Nephron progenitor cell (in vitro differentiated cells): ENCODE measurements at regions not wholly inside any gene's neighbourhood (a gene's known extent, or its start where the extent isn't known, plus 50 kb on each side); places are given as distances from the start of the nearest gene placed in this dataset.

Source experiments
- DNase-seq: peaks from one replicate; pipeline ENCODE4 v3.0.0; 2021
- H3K27ac Mint-ChIP-seq: 2 replicates; pipeline ENCODE4 v1.8.0; 2021; ENCODE audit warnings: mild to moderate bottlenecking, moderate library complexity, mixed read lengths
- H3K27me3 Mint-ChIP-seq: 2 replicates; pipeline ENCODE4 v1.8.0; 2021; ENCODE audit warnings: mild to moderate bottlenecking, low read depth, mixed read lengths; ENCODE audit not compliant: poor library complexity
- H3K36me3 Mint-ChIP-seq: 2 replicates; pipeline ENCODE4 v1.8.0; 2021; ENCODE audit warnings: low read depth, mixed read lengths
- H3K4me1 Mint-ChIP-seq: 2 replicates; pipeline ENCODE4 v1.8.0; 2021; ENCODE audit warnings: mixed read lengths
- H3K4me3 Mint-ChIP-seq: 2 replicates; pipeline ENCODE4 v1.8.0; 2021; ENCODE audit warnings: mild to moderate bottlenecking, moderate library complexity, mixed read lengths
- H3K9me3 Mint-ChIP-seq: 2 replicates; pipeline ENCODE4 v1.8.0; 2021; ENCODE audit warnings: mild to moderate bottlenecking, moderate library complexity, mixed read lengths
- CTCF ChIP-seq: fragments of 200-600 bp; sonication (generic); IDR thresholded peaks from 2 replicates; pipeline ENCODE4 v1.5.0; 2021; ENCODE audit warnings: antibody characterized with exemption

- Mint-ChIP-seq H3K4me3 (peak overlapping the region; percentile 64), H3K27ac (peak overlapping the region; percentile 98), H3K27me3 (no peaks in the 10 kb centered on the region), H3K9me3 (no peaks in the 10 kb centered on the region), H3K36me3 (no peaks in the 10 kb centered on the region), H3K4me1 (peaks cover 58% of the 10 kb centered on the region)
- DNase-seq = no peak
- TF ChIP-seq CTCF = no peak
Measured at GRCh38 chr5:123874600-123875201, 362.7 kb downstream of the CSNK1G3 start.

- H3K27ac Mint-ChIP-seq = peak overlapping the region; percentile 21
- no peak overlapping the region for H3K4me3 Mint-ChIP-seq
Measured at GRCh38 chr5:123873846-123874245, 361.9 kb downstream of the CSNK1G3 start.

GRCh38 chr5:123871373-123871772 is 359.4 kb downstream of the CSNK1G3 start:
- H3K36me3 Mint-ChIP-seq = peaks cover 6% of the 10 kb centered on the region
- peaks cover 59% of the 10 kb centered on the region for H3K4me1 Mint-ChIP-seq
- no peaks in the 10 kb centered on the region for H3K27me3 Mint-ChIP-seq
- H3K27ac Mint-ChIP-seq = no peak overlapping the region
- no peak for TF ChIP-seq CTCF
- no peak overlapping the region for H3K4me3 Mint-ChIP-seq
- no peak for DNase-seq
- H3K9me3 Mint-ChIP-seq = peaks cover 7% of the 10 kb centered on the region

More at GRCh38 chr5:123873846-123874245, 361.9 kb downstream of the CSNK1G3 start:
- Mint-ChIP-seq H3K4me1 (peaks cover 49% of the 10 kb centered on the region), H3K9me3 (no peaks in the 10 kb centered on the region), H3K27me3 (no peaks in the 10 kb centered on the region), H3K36me3 (no peaks in the 10 kb centered on the region)
- no peak for DNase-seq
- TF ChIP-seq CTCF = no peak

GRCh38 chr5:123868881-123869280 is 356.9 kb downstream of the CSNK1G3 start:
- no peak overlapping the region for H3K4me3 Mint-ChIP-seq
- no peak for TF ChIP-seq CTCF
- DNase-seq = no peak

GRCh38 chr5:123868267-123868666 is 356.3 kb downstream of the CSNK1G3 start:
- Mint-ChIP-seq H3K27me3 (no peaks in the 10 kb centered on the region), H3K27ac (no peak overlapping the region), H3K4me1 (peaks cover 28% of the 10 kb centered on the region), H3K9me3 (peaks cover 7% of the 10 kb centered on the region), H3K4me3 (no peak overlapping the region), H3K36me3 (peaks cover 6% of the 10 kb centered on the region)
- no peak for DNase-seq
- no peak for TF ChIP-seq CTCF

More at GRCh38 chr5:123868881-123869280, 356.9 kb downstream of the CSNK1G3 start:
- peaks cover 6% of the 10 kb centered on the region for H3K36me3 Mint-ChIP-seq
- H3K9me3 Mint-ChIP-seq = peaks cover 7% of the 10 kb centered on the region
- no peaks in the 10 kb centered on the region for H3K27me3 Mint-ChIP-seq
- peaks cover 34% of the 10 kb centered on the region for H3K4me1 Mint-ChIP-seq
- no peak overlapping the region for H3K27ac Mint-ChIP-seq

- Mint-ChIP-seq H3K36me3 (peaks cover 6% of the 10 kb centered on the region), H3K27me3 (no peaks in the 10 kb centered on the region), H3K4me1 (peaks cover 18% of the 10 kb centered on the region), H3K27ac (no peak overlapping the region), H3K4me3 (no peak overlapping the region), H3K9me3 (peaks cover 7% of the 10 kb centered on the region)
- DNase-seq = no peak
- no peak for TF ChIP-seq CTCF
Measured at GRCh38 chr5:123865641-123866040, 353.7 kb downstream of the CSNK1G3 start.
